Testis (tissue), 2 donors: ENCODE measurements at regions not wholly inside any gene's neighbourhood (a gene's known extent, or its start where the extent isn't known, plus 50 kb on each side); places are given as distances from the start of the nearest gene placed in this dataset.

ENCODE experiments used
- DNase-seq: peaks from one replicate; pipeline ENCODE4 v3.0.0-alpha.2; 2019
- H3K27ac ChIP-seq, 2 donors: fragments of 200-600 bp; sonication (generic); one replicate each; pipeline ENCODE4 v1.5.1; 2019
- H3K27me3 ChIP-seq: fragments of 200-600 bp; sonication (generic); one replicate; pipeline ENCODE4 v1.5.1; 2019
- H3K36me3 ChIP-seq: fragments of 200-600 bp; sonication (generic); one replicate; pipeline ENCODE4 v1.5.1; 2017; ENCODE audit warnings: low read depth; ENCODE audit errors: missing control alignments
- H3K4me1 ChIP-seq: fragments of 200-600 bp; sonication (generic); one replicate; pipeline ENCODE4 v1.5.1; 2019
- H3K4me3 ChIP-seq, 2 donors: fragments of 200-600 bp; sonication (generic); one replicate each; pipeline ENCODE4 v1.5.1; 2017 to 2019
- H3K9me3 ChIP-seq: fragments of 200-600 bp; sonication (generic); one replicate; pipeline ENCODE4 v1.5.1; 2017
- POLR2A ChIP-seq: fragments of 450-650 bp; IDR thresholded peaks from one replicate; pipeline ENCODE4 v1.6.1; 2017; ENCODE audit warnings: antibody characterized with exemption, mild to moderate bottlenecking, moderate library complexity
- WGBS, 2 donors: methylation state at CpG; one replicate each; pipeline ENCODE4 v1.1.5; 2018; 5-methylcytosine and 5-hydroxymethylcytosine counted together
- intact Hi-C: fragments of 100-400 bp; cut with DNase I; formaldehyde crosslinking; loops from one replicate; pipeline ENCODE4 v1.15.1; 2023; ENCODE audit warnings: low total_unique reads
- TF ChIP-seq, protein P1 (sequence below), 3 experiments: fragments of 450-650 bp in 2 of 3; fragments of 200-600 bp in 1 of 3; sonication (generic) in 1 of 3; IDR thresholded peaks; one replicate each; pipeline ENCODE4 v1.5.1; 2016 to 2019; ENCODE audit warnings: antibody characterized with exemption in 3 of 3, mild to moderate bottlenecking in 2 of 3, moderate library complexity in 1 of 3

DNA sequence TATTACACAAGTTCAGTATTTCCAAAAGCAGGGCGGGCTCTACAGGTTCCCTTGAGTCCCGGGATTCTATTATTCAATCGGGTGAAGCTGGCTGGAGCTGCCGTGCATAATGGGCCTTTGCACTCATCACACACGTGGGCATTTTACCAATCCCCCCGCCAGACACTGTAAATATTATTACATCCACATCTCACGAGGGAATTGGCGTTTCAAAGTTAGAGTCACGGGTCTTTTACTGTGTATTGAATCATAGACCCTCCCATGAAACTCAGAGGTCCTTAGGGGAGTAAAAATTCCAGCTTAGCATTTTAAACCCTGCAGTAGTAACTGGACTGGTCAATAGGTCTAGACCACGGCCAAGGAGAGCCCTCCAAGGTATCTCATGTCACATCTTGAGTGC, 70.3 kb downstream of the MAP1LC3B2 start:
- intact Hi-C loops: no loop called here
- no peak for DNase-seq
- Histone ChIP-seq H3K4me1 (no peaks in the 10 kb centered on the region), H3K9me3 (no peaks in the 10 kb centered on the region), H3K4me3 (no peak overlapping the region), H3K27me3 (no peaks in the 10 kb centered on the region), H3K36me3 (no peaks in the 10 kb centered on the region), H3K27ac (no peak overlapping the region)
- 89 to 96% methylated on average over 10 of the region's 10 CpGs for WGBS, 2 donors
- TF ChIP-seq POLR2A: no peak
- TF ChIP-seq, protein P1, sequence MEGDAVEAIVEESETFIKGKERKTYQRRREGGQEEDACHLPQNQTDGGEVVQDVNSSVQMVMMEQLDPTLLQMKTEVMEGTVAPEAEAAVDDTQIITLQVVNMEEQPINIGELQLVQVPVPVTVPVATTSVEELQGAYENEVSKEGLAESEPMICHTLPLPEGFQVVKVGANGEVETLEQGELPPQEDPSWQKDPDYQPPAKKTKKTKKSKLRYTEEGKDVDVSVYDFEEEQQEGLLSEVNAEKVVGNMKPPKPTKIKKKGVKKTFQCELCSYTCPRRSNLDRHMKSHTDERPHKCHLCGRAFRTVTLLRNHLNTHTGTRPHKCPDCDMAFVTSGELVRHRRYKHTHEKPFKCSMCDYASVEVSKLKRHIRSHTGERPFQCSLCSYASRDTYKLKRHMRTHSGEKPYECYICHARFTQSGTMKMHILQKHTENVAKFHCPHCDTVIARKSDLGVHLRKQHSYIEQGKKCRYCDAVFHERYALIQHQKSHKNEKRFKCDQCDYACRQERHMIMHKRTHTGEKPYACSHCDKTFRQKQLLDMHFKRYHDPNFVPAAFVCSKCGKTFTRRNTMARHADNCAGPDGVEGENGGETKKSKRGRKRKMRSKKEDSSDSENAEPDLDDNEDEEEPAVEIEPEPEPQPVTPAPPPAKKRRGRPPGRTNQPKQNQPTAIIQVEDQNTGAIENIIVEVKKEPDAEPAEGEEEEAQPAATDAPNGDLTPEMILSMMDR (IDR thresholded peaks at IDR 0.05): no peak

DNA sequence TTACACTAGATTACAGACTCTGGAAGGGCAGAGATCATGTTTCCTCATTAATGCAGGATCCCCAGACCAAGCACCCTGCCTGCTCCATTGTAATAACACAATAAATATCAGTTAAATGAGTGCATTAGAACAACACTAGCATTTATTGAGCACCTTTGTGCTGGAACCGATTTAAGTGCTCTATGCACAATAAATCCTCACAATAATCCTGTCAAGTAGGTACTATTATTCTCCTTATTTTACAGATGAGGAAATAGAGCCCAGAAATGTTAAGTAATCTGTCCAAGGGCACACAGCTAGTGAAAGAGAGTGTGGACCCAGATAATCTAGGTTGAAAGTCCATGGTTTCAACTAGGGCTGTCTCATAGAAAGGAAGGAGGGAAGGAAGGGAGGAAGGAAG, 69.8 kb downstream of the MAP1LC3B2 start:
- WGBS, 2 donors: 75 to 76% methylated on average over 1 of the region's 1 CpG
- TF ChIP-seq POLR2A: no peak
- TF ChIP-seq, protein P1 (IDR thresholded peaks at IDR 0.05): no peak
- intact Hi-C loops: no loop called here
- Histone ChIP-seq H3K36me3 (no peaks in the 10 kb centered on the region), H3K27me3 (no peaks in the 10 kb centered on the region), H3K9me3 (no peaks in the 10 kb centered on the region), H3K4me1 (no peaks in the 10 kb centered on the region), H3K27ac (no peak overlapping the region), H3K4me3 (no peak overlapping the region)
- no peak for DNase-seq

DNA sequence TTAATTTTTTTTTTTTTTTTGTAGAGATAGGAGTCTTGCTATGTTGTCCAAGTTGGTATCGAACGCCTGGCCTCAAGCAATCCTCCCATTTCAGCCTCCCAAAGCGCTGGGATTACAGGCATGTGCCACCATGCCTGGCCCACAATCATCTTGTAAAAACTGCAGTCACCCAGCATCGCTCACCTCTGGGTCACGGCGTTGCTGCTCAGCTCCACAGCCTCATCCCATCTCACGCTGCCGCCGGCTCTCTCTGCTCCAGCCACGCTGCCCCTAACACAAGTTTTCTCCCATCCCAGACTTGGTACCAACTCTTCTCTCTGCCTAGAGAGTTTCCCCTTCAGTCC, 69.2 kb downstream of the MAP1LC3B2 start:
- WGBS, 2 donors: 89 to 95% methylated on average over 10 of the region's 10 CpGs
- no peaks in the 10 kb centered on the region for H3K36me3 ChIP-seq
- no peaks in the 10 kb centered on the region for H3K9me3 ChIP-seq
- no peak overlapping the region for H3K27ac ChIP-seq
- no peak for DNase-seq
- no peak overlapping the region for H3K4me3 ChIP-seq
- intact Hi-C loops: no loop called here
- TF ChIP-seq, protein P1 (IDR thresholded peaks at IDR 0.05): no peak
- TF ChIP-seq POLR2A: no peak
- no peaks in the 10 kb centered on the region for H3K27me3 ChIP-seq
- H3K4me1 ChIP-seq: no peaks in the 10 kb centered on the region
